ENCODE measurements at regions not wholly inside any gene's neighbourhood (a gene's known extent, or its start where the extent isn't known, plus 50 kb on each side); places are given as distances from the start of the nearest gene placed in this dataset.

- TF ChIP-seq CTCF (IDR thresholded peaks at IDR 0.05) (no peak), POLR2A (IDR thresholded peaks at IDR 0.05) (no peak)
These were observed 126.8 kb upstream of the PRDX4 start for GRCh38 chrX:23540532-23540931.
